ENCODE measurements at regions not wholly inside any gene's neighbourhood (a gene's known extent, or its start where the extent isn't known, plus 50 kb on each side); places are given as distances from the start of the nearest gene placed in this dataset.

- TF ChIP-seq CTCF (IDR thresholded peaks at IDR 0.05) (no peak), POLR2A (IDR thresholded peaks at IDR 0.05) (no peak)
Observed at GRCh38 chr12:82605115-82605514, 81.6 kb upstream of the TMTC2 start.
